ENCODE measurements at regions not wholly inside any gene's neighbourhood (a gene's known extent, or its start where the extent isn't known, plus 50 kb on each side); places are given as distances from the start of the nearest gene placed in this dataset.

- H3K27ac ChIP-seq (ENCODE audit: low read depth): no peak overlapping the region
- Mint-ChIP-seq H3K4me1 (peaks cover 37% of the 10 kb centered on the region), H3K9me3 (no peaks in the 10 kb centered on the region), H3K36me3 (ENCODE audit: low read depth) (no peaks in the 10 kb centered on the region), H3K27ac (no peak overlapping the region), H3K4me3 (no peak overlapping the region), H3K27me3 (ENCODE audit: insufficient read depth, low read depth, poor library complexity) (peaks cover 8% of the 10 kb centered on the region)
- no peaks in the 10 kb centered on the region for H4K20me1 ChIP-seq (replicated peaks; ENCODE audit: insufficient read depth)
- H3F3A ChIP-seq (replicated peaks; ENCODE audit: low read depth): no peaks in the 10 kb centered on the region; the same call in 1 of the 2 replicates
- H3K4me2 ChIP-seq: no peak overlapping the region
- H3K79me2 ChIP-seq (replicated peaks; ENCODE audit: insufficient read depth): no peaks in the 10 kb centered on the region
- DNase-seq (ENCODE audit: low spot score): no peak
- H3K9me2 ChIP-seq (ENCODE audit: insufficient read depth): peaks cover 8% of the 10 kb centered on the region; the same call in 1 of the 2 replicates
- no peaks in the 10 kb centered on the region for H3K36me3 ChIP-seq (ENCODE audit: insufficient read depth)
- no peak overlapping the region for H2AFZ ChIP-seq
- no peak overlapping the region for H3K4me3 ChIP-seq
- peaks cover 24% of the 10 kb centered on the region for H3K4me1 ChIP-seq (ENCODE audit: insufficient read depth)
- no peaks in the 10 kb centered on the region for H3K27me3 ChIP-seq (ENCODE audit: insufficient read depth)
- TF ChIP-seq ZNF462 (CRISPR knock-in tag; IDR thresholded peaks at IDR 0.05): no peak
- no peak for TF ChIP-seq STAT1 (IDR thresholded peaks at IDR 0.05; ENCODE audit: unreplicated experiment)
- no peak for TF ChIP-seq REST (IDR thresholded peaks at IDR 0.05; ENCODE audit: unreplicated experiment)
- no peak for ATAC-seq
Observed at GRCh38 chr3:194083637-194084224, 52.2 kb upstream of the HES1 start.
